Mammary epithelial cell (primary cell): ENCODE measurements at regions not wholly inside any gene's neighbourhood (a gene's known extent, or its start where the extent isn't known, plus 50 kb on each side); places are given as distances from the start of the nearest gene placed in this dataset.

Experiments used
- EZH2 ChIP-seq: IDR thresholded peaks from 2 replicates; pipeline ENCODE4 v1.6.1; 2012; ENCODE audit warnings: low read length, inconsistent platforms, borderline replicate concordance
- TF ChIP-seq, protein P1 (sequence below), 2 donors: IDR thresholded peaks in 1 of 2; conservative IDR thresholded peaks in 1 of 2; 2 replicates each; pipeline ENCODE4 v1.5.1; 2011 to 2012; ENCODE audit warnings: inconsistent platforms in 2 of 2, low read length in 2 of 2, mild to moderate bottlenecking in 2 of 2, control low read depth in 1 of 2, low read depth in 1 of 2; ENCODE audit not compliant: insufficient read depth in 1 of 2; ENCODE audit errors: extremely low read depth in 1 of 2

DNA sequence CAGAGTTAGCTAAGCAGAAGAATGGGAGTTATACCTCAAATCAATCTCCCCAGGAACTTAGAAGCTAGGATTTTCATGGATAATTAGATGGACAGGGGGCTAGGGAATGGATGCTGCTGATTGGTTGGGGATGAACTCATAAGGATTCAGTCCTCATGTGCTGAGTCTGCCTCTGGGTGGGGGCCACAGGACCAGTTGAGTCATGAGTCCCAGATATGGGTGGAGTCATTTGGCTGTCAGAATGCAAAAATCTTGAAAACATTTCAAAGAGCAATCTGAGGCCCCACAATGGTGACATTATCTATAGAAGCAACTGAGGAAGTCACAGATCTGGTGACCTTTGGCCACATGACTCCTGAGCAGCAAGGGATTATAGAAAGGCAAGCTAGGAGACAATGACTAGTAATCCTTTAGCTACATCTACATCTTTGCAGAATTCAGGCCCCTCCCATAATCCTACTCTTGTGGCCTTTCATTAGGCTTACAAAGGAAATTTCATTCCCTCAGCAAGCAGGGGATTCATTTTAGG is 82.6 kb upstream of the CCL2 start:
- TF ChIP-seq, protein P1, sequence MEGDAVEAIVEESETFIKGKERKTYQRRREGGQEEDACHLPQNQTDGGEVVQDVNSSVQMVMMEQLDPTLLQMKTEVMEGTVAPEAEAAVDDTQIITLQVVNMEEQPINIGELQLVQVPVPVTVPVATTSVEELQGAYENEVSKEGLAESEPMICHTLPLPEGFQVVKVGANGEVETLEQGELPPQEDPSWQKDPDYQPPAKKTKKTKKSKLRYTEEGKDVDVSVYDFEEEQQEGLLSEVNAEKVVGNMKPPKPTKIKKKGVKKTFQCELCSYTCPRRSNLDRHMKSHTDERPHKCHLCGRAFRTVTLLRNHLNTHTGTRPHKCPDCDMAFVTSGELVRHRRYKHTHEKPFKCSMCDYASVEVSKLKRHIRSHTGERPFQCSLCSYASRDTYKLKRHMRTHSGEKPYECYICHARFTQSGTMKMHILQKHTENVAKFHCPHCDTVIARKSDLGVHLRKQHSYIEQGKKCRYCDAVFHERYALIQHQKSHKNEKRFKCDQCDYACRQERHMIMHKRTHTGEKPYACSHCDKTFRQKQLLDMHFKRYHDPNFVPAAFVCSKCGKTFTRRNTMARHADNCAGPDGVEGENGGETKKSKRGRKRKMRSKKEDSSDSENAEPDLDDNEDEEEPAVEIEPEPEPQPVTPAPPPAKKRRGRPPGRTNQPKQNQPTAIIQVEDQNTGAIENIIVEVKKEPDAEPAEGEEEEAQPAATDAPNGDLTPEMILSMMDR (conservative IDR thresholded peaks at IDR 0.05 in 1 of 2, IDR thresholded peaks at IDR 0.05 in 1 of 2; ENCODE audit: extremely low read depth in 1 of 2, insufficient read depth in 1 of 2, low read depth in 1 of 2, low read length in 2 of 2): no peak
- no peak for TF ChIP-seq EZH2
